Transverse colon (tissue), 4 donors: ENCODE measurements at regions not wholly inside any gene's neighbourhood (a gene's known extent, or its start where the extent isn't known, plus 50 kb on each side); places are given as distances from the start of the nearest gene placed in this dataset.
A peak's percentile ranks its signal among the peaks of the same experiment; 100 is the strongest.

Source experiments
- DNase-seq: peaks from one replicate; pipeline ENCODE4 v3.0.0-alpha.2; 2019
- H3K27ac ChIP-seq, 4 donors: fragments of 200-600 bp; sonication (generic); 2 replicates each; pipeline ENCODE4 v1.5.1; 2016 to 2018; ENCODE audit warnings: inconsistent platforms in 4 of 4
- H3K27me3 ChIP-seq: fragments of 200-600 bp; sonication (generic); 2 replicates; pipeline ENCODE4 v1.5.1; 2017; ENCODE audit warnings: inconsistent platforms
- H3K36me3 ChIP-seq, 4 donors: fragments of 200-600 bp; sonication (generic); 2 replicates each; pipeline ENCODE4 v1.5.1; 2017 to 2019; ENCODE audit warnings: inconsistent platforms in 4 of 4
- H3K4me1 ChIP-seq, 4 donors: fragments of 200-600 bp; sonication (generic); 2 replicates each; pipeline ENCODE4 v1.5.1; 2017 to 2020; ENCODE audit warnings: inconsistent platforms in 4 of 4
- H3K4me3 ChIP-seq, 4 donors: fragments of 200-600 bp; sonication (generic); 1 replicate in 1 of 4; 2 replicates in 3 of 4; pipeline versions ENCODE4 v1.5.1 to v1.6.1; 2017 to 2019; ENCODE audit warnings: inconsistent platforms in 4 of 4
- H3K9me3 ChIP-seq, 2 donors: fragments of 200-600 bp; sonication (generic); 2 replicates each; pipeline ENCODE4 v1.5.1; 2017 to 2019; ENCODE audit warnings: inconsistent platforms in 2 of 2
- EP300 ChIP-seq: sonication (generic); formaldehyde crosslinking; IDR thresholded peaks from one replicate; pipeline ENCODE4 v1.6.1; 2017; ENCODE audit warnings: antibody characterized with exemption, low read depth
- POLR2A ChIP-seq: fragments of 450-650 bp; IDR thresholded peaks from one replicate; pipeline ENCODE4 v1.6.1; 2016; ENCODE audit warnings: antibody characterized with exemption, mild to moderate bottlenecking, moderate library complexity
- POLR2AphosphoS5 ChIP-seq, 3 donors: sonication (generic); formaldehyde crosslinking; IDR thresholded peaks; one replicate each; pipeline ENCODE4 v1.6.1; 2016; ENCODE audit warnings: antibody characterized with exemption in 3 of 3
- WGBS, 2 donors: methylation state at CpG; one replicate each; pipeline ENCODE4 v1.1.5; 2018; ENCODE audit warnings: low coverage in 1 of 2; 5-methylcytosine and 5-hydroxymethylcytosine counted together
- in situ Hi-C, 4 donors: fragments of 200-750 bp; cut with MboI; loops; one replicate each; pipeline versions ENCODE4 v1.15.0 to v1.15.1; 2017; ENCODE audit warnings: low sequenced_read_pairs in 3 of 4, low pct_ligation_motif_present in 1 of 4, low pct_unique_long_range_greater_than_20kb in 1 of 4
- intact Hi-C: fragments of 100-400 bp; cut with DNase I; formaldehyde crosslinking; loops from one replicate; pipeline ENCODE4 v1.15.1; 2023; ENCODE audit warnings: low total_unique reads
- TF ChIP-seq, protein P1 (sequence below), 5 experiments: fragments of 200-600 bp in 3 of 5; fragments of 450-650 bp in 2 of 5; sonication (generic) in 3 of 5; IDR thresholded peaks; 1 replicate in 2 of 5; 2 replicates in 3 of 5; pipeline ENCODE4 v1.5.1; 2016 to 2017; ENCODE audit warnings: antibody characterized with exemption in 5 of 5, inconsistent platforms in 3 of 5, mild to moderate bottlenecking in 2 of 5, moderate library complexity in 1 of 5

- in situ Hi-C loops: loop anchor here in 1 of 4 donors (25.0 kb wide), 1 partner anchor 177 kb away; no protein-coding TSS in a partner anchor
- peaks cover 0 to 17% (median 2%) of the 10 kb centered on the region in 4 donors for H3K4me1 ChIP-seq
- no peaks in the 10 kb centered on the region for H3K36me3 ChIP-seq
- no peak overlapping the region for H3K4me3 ChIP-seq
- no peaks in the 10 kb centered on the region for H3K27me3 ChIP-seq
- TF ChIP-seq EP300: no peak
- TF ChIP-seq, protein P1, sequence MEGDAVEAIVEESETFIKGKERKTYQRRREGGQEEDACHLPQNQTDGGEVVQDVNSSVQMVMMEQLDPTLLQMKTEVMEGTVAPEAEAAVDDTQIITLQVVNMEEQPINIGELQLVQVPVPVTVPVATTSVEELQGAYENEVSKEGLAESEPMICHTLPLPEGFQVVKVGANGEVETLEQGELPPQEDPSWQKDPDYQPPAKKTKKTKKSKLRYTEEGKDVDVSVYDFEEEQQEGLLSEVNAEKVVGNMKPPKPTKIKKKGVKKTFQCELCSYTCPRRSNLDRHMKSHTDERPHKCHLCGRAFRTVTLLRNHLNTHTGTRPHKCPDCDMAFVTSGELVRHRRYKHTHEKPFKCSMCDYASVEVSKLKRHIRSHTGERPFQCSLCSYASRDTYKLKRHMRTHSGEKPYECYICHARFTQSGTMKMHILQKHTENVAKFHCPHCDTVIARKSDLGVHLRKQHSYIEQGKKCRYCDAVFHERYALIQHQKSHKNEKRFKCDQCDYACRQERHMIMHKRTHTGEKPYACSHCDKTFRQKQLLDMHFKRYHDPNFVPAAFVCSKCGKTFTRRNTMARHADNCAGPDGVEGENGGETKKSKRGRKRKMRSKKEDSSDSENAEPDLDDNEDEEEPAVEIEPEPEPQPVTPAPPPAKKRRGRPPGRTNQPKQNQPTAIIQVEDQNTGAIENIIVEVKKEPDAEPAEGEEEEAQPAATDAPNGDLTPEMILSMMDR (IDR thresholded peaks at IDR 0.05): no peak
- no peak for TF ChIP-seq POLR2A
- TF ChIP-seq POLR2AphosphoS5 (IDR thresholded peaks at IDR 0.05): no peak
- H3K9me3 ChIP-seq: no peaks in the 10 kb centered on the region
- 91 to 93% methylated on average over 3 of the region's 3 CpGs for WGBS, 2 donors
- no peak overlapping the region for H3K27ac ChIP-seq
- intact Hi-C loops: loop anchor here (10.0 kb wide), 1 partner anchor 174 kb away; no protein-coding TSS in a partner anchor
- no peak for DNase-seq
These were observed 95.8 kb upstream of the TGFBR2 start for GRCh38 chr3:30510596-30510995.

DNA sequence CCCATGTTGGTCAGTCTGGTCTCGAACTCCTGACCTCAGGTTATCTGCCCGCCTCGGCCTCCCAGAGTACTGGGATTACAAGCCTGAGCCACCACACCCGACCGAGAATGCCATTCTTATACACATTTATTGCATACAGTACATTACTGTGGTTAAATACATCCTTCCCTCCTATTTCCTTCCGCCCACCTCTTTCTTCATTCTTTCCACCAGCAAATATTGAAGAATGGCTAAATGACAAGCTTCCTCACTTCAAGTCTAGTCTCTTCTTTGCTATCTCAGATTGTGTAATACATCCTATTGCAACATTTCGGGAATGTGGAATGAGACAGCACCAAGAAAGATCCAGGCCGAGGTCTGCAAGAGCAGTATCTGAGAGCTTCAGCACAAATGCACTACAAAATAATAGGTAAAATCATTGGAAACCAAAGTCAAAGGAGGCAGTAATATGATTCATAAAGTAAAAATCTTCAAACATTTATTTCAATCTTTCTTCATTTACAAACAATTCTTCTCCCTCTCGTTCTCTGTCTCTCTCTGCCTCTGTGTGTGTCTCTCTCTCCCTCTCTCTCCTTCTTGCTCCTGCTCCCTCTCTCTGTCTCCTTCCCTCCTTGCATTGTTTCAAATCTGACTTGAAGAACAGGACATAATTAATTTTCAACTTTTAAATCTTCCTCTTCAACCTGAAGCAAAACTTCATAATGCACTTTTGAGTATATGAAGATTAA, 94.7 kb upstream of the TGFBR2 start:
- peak overlapping the region; percentile 30 to 63 (median 44) for H3K27ac ChIP-seq
- no peaks in the 10 kb centered on the region for H3K27me3 ChIP-seq
- no peaks in the 10 kb centered on the region for H3K36me3 ChIP-seq
- 61 to 64% methylated on average over 8 to 9 of the region's 9 CpGs for WGBS, 2 donors
- in situ Hi-C loops: loop anchor here in 1 of 4 donors (25.0 kb wide), 1 partner anchor 176 kb away; no protein-coding TSS in a partner anchor
- no peak for DNase-seq
- no peak overlapping the region for H3K4me3 ChIP-seq
- TF ChIP-seq, protein P1 (IDR thresholded peaks at IDR 0.05): no peak
- TF ChIP-seq POLR2AphosphoS5 (IDR thresholded peaks at IDR 0.05): peak; percentile 27 to 76 (median 67)
- TF ChIP-seq POLR2A: no peak
- intact Hi-C loops: loop anchor here (10.0 kb wide), 1 partner anchor 173 kb away; no protein-coding TSS in a partner anchor
- H3K9me3 ChIP-seq: no peaks in the 10 kb centered on the region
- H3K4me1 ChIP-seq: peaks cover 0 to 17% (median 2%) of the 10 kb centered on the region in 4 donors

DNA sequence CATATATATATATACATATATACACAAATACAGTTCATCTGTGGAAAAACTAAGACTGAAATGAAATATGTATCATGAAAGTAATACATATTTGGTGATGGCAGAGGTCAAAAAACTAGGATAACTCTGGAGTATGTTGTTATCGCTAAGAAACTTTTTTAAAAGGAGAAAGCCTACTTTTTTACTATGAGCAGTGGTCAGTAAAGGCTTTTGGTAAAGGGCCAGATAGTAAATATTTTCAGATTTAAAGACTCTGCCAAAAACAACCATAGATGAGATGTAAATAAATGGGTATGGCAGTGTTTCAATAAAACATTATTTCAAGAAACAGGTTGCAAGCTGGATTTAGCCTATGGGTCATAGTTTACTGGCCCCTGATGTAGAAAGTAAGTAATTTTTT, 93.8 kb upstream of the TGFBR2 start:
- Histone ChIP-seq H3K4me3 (no peak overlapping the region), H3K27ac (peak overlapping the region; percentile 5 to 63 (median 44)), H3K4me1 (peaks cover 0 to 17% (median 2%) of the 10 kb centered on the region in 4 donors), H3K27me3 (no peaks in the 10 kb centered on the region), H3K9me3 (no peaks in the 10 kb centered on the region), H3K36me3 (no peaks in the 10 kb centered on the region)
- intact Hi-C loops: loop anchor here (10.0 kb wide), 1 partner anchor 172 kb away; no protein-coding TSS in a partner anchor
- 25 to 35% methylated on average over 1 of the region's 1 CpG for WGBS, 2 donors
- in situ Hi-C loops: loop anchor here in 1 of 4 donors (25.0 kb wide), 1 partner anchor 175 kb away; no protein-coding TSS in a partner anchor
- no peak for DNase-seq
- no peak for TF ChIP-seq POLR2A
- no peak for TF ChIP-seq POLR2AphosphoS5 (IDR thresholded peaks at IDR 0.05)
- TF ChIP-seq, protein P1 (IDR thresholded peaks at IDR 0.05): no peak
- no peak for TF ChIP-seq EP300

DNA sequence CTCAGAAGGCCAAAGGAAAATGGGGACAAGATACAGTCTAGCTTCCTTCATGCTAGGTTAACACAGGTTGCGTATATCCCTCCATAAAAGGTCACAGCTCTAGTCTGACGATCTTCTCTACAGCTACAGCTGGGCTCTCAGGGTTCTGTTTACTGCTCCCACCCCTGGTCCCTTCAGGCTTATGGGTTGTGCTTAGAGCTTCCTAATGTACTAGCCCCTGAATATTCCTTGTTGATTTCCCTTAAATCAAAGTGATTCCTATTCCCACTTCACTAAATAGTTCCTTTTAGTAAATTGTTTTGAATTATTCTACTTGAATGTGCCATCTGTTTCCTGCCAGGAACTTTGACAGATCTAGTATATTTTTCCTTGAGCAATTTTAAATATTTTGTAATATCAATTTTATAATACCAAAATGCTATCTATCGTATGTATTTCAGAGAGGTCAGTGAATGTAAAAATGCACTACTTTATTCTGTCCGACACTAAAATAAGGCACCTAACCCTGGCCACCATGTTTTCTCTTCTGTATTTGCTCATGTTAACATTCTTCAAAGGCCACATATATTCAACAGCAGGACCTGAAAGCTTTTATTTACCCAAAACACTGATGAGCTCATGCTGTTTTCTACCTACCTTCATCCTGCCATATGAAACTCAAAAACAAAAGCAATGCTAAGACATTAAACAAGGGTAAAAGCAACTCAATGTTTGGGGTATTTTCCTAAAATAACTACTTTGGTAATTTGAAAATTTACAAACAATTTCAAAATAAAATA, 92.8 kb upstream of the TGFBR2 start:
- 91 to 100% methylated on average over 1 to 4 of the region's 4 CpGs for WGBS, 2 donors
- intact Hi-C loops: loop anchor here (10.0 kb wide), 1 partner anchor 171 kb away; no protein-coding TSS in a partner anchor
- no peak for TF ChIP-seq POLR2AphosphoS5 (IDR thresholded peaks at IDR 0.05)
- no peak for TF ChIP-seq EP300
- TF ChIP-seq, protein P1 (IDR thresholded peaks at IDR 0.05): no peak
- TF ChIP-seq POLR2A: no peak
- Histone ChIP-seq H3K4me1 (peaks cover 0 to 26% (median 8%) of the 10 kb centered on the region in 4 donors), H3K27ac (peak overlapping the region in 3 of 4 donors; percentile 5 to 33 (median 21)), H3K27me3 (no peaks in the 10 kb centered on the region), H3K4me3 (no peak overlapping the region), H3K9me3 (no peaks in the 10 kb centered on the region), H3K36me3 (no peaks in the 10 kb centered on the region)
- in situ Hi-C loops: loop anchor here in 1 of 4 donors (25.0 kb wide), 1 partner anchor 174 kb away; no protein-coding TSS in a partner anchor
- DNase-seq: no peak
